Testis (tissue), 2 donors: ENCODE measurements at regions not wholly inside any gene's neighbourhood (a gene's known extent, or its start where the extent isn't known, plus 50 kb on each side); places are given as distances from the start of the nearest gene placed in this dataset.

Experiments
- DNase-seq: peaks from one replicate; pipeline ENCODE4 v3.0.0-alpha.2; 2019
- H3K27ac ChIP-seq, 2 donors: fragments of 200-600 bp; sonication (generic); one replicate each; pipeline ENCODE4 v1.5.1; 2019
- H3K27me3 ChIP-seq: fragments of 200-600 bp; sonication (generic); one replicate; pipeline ENCODE4 v1.5.1; 2019
- H3K36me3 ChIP-seq: fragments of 200-600 bp; sonication (generic); one replicate; pipeline ENCODE4 v1.5.1; 2017; ENCODE audit warnings: low read depth; ENCODE audit errors: missing control alignments
- H3K4me1 ChIP-seq: fragments of 200-600 bp; sonication (generic); one replicate; pipeline ENCODE4 v1.5.1; 2019
- H3K4me3 ChIP-seq, 2 donors: fragments of 200-600 bp; sonication (generic); one replicate each; pipeline ENCODE4 v1.5.1; 2017 to 2019
- H3K9me3 ChIP-seq: fragments of 200-600 bp; sonication (generic); one replicate; pipeline ENCODE4 v1.5.1; 2017
- POLR2A ChIP-seq: fragments of 450-650 bp; IDR thresholded peaks from one replicate; pipeline ENCODE4 v1.6.1; 2017; ENCODE audit warnings: antibody characterized with exemption, mild to moderate bottlenecking, moderate library complexity
- WGBS, 2 donors: methylation state at CpG; one replicate each; pipeline ENCODE4 v1.1.5; 2018; 5-methylcytosine and 5-hydroxymethylcytosine counted together
- intact Hi-C: fragments of 100-400 bp; cut with DNase I; formaldehyde crosslinking; loops from one replicate; pipeline ENCODE4 v1.15.1; 2023; ENCODE audit warnings: low total_unique reads
- TF ChIP-seq, protein P1 (sequence below), 3 experiments: fragments of 450-650 bp in 2 of 3; fragments of 200-600 bp in 1 of 3; sonication (generic) in 1 of 3; IDR thresholded peaks; one replicate each; pipeline ENCODE4 v1.5.1; 2016 to 2019; ENCODE audit warnings: antibody characterized with exemption in 3 of 3, mild to moderate bottlenecking in 2 of 3, moderate library complexity in 1 of 3

DNA sequence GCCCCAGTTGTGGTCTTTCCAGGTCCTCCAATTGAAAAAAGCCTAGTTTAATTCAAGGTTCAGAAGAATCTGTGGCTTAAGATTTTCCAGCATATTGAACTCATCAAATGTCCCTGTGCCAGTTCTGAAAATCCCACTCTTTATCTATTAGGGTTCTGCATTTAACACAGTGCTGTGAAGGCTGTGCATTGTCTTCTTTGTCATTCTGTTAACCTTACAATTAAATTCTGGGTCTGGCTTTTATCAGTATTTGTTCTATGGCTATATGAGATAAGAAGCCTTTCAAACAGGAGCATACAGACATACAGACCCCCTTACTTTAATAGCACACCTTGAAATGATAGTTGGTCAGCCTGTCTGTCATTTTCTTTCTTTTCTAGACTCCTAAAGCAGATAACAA, 362.1 kb upstream of the DACH1 start:
- H3K9me3 ChIP-seq = no peaks in the 10 kb centered on the region
- H3K36me3 ChIP-seq = no peaks in the 10 kb centered on the region
- no peak overlapping the region for H3K4me3 ChIP-seq
- no peaks in the 10 kb centered on the region for H3K27me3 ChIP-seq
- no peak for TF ChIP-seq POLR2A
- TF ChIP-seq, protein P1, sequence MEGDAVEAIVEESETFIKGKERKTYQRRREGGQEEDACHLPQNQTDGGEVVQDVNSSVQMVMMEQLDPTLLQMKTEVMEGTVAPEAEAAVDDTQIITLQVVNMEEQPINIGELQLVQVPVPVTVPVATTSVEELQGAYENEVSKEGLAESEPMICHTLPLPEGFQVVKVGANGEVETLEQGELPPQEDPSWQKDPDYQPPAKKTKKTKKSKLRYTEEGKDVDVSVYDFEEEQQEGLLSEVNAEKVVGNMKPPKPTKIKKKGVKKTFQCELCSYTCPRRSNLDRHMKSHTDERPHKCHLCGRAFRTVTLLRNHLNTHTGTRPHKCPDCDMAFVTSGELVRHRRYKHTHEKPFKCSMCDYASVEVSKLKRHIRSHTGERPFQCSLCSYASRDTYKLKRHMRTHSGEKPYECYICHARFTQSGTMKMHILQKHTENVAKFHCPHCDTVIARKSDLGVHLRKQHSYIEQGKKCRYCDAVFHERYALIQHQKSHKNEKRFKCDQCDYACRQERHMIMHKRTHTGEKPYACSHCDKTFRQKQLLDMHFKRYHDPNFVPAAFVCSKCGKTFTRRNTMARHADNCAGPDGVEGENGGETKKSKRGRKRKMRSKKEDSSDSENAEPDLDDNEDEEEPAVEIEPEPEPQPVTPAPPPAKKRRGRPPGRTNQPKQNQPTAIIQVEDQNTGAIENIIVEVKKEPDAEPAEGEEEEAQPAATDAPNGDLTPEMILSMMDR (IDR thresholded peaks at IDR 0.05) = no peak
- H3K27ac ChIP-seq = no peak overlapping the region
- intact Hi-C loops = no loop called here
- no peak for DNase-seq
- no peaks in the 10 kb centered on the region for H3K4me1 ChIP-seq

DNA sequence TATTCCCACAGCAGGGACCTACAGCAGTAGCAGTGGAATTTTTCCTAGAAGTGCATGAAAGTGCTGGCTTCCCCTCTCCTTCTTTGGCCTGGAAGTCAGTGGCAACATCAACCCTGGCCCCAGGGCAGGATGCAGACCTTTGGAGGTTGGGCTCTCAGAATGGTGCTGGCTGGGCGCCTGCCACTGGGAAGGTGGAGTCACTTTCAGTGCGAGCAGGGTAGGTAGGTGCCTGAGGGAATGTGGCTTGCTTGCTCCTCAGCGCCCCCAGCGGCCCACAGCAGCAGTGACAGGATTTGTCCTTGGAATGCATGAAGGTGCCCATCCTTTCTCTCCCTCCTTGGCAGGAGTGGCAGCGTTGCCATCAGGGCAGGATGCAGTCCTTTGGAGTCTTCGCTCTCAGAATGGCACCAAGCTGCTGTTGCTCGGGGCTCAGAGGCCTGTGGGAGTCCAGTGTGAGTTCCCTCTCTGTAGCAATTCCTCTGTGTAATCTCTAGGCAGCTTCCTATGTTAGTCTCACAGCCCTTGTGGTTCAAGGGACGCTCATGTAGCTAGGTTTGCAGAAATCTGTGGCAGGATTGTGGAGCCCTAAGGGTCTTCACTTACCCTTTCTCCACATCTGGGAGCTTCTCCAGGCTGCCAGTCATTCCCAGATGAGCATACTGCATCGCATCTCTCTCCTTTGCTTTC, 354.4 kb upstream of the DACH1 start:
- peak; percentile 57 for DNase-seq
- intact Hi-C loops = no loop called here

DNA sequence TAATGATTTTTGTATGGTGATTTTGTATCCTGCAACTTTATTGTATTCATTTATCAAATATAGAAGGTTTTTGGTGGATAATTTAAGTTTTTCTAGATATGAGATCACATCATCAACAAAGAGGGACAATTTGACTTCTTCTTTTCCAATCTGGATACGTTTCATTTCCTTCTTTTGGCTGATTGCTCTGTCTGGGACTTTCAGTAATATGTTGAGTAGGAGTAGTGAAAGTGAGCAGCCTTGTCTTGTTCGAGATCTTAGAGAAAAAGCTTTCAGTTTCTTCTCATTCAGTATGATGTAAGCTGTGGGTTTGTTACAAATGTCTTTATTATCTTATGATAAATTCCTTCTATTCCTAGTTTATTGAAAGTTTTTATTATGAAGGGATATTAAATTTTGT, 352.0 kb upstream of the DACH1 start:
- DNase-seq = no peak
- Histone ChIP-seq H3K36me3 (no peaks in the 10 kb centered on the region), H3K4me3 (no peak overlapping the region), H3K9me3 (no peaks in the 10 kb centered on the region), H3K4me1 (no peaks in the 10 kb centered on the region), H3K27ac (no peak overlapping the region), H3K27me3 (no peaks in the 10 kb centered on the region)
- 60 to 63% methylated on average over 2 of the region's 2 CpGs for WGBS, 2 donors
- TF ChIP-seq, protein P1 (IDR thresholded peaks at IDR 0.05) = no peak
- no peak for TF ChIP-seq POLR2A
- intact Hi-C loops = no loop called here

More for the DNA sequence above, 354.4 kb upstream of the DACH1 start:
- Histone ChIP-seq H3K4me1 (no peaks in the 10 kb centered on the region), H3K4me3 (no peak overlapping the region), H3K36me3 (no peaks in the 10 kb centered on the region), H3K27ac (no peak overlapping the region), H3K27me3 (no peaks in the 10 kb centered on the region), H3K9me3 (no peaks in the 10 kb centered on the region)
- TF ChIP-seq POLR2A = no peak
- TF ChIP-seq, protein P1 (IDR thresholded peaks at IDR 0.05) = peak in 2 of 3 experiments; percentile 38 to 65
- 51 to 62% methylated on average over 4 to 9 of the region's 9 CpGs for WGBS, 2 donors

DNA sequence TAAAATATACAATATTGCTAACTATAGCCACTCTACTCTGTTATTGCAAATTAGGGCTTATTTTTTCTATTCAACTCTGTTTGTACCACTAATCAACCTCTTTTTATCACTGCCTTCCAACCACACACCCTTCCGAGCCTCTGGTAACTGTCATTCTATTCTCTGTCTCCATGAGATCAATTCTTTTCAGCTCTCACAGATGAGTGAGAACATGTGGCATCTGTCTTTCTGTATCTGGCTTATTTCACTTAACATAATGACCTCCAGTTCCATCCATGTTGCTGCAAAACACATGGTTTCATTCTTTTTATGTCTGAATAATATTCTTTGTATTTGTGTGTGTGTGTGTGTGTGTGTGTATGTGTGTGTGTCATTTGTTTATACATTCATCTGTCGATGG, 350.1 kb upstream of the DACH1 start:
- DNase-seq = no peak
- Histone ChIP-seq H3K4me3 (no peak overlapping the region), H3K4me1 (no peaks in the 10 kb centered on the region), H3K36me3 (no peaks in the 10 kb centered on the region), H3K27ac (no peak overlapping the region), H3K9me3 (no peaks in the 10 kb centered on the region), H3K27me3 (no peaks in the 10 kb centered on the region)
- intact Hi-C loops = no loop called here
- WGBS, 2 donors = 82 to 84% methylated on average over 2 of the region's 2 CpGs
- TF ChIP-seq POLR2A = no peak
- TF ChIP-seq, protein P1 (IDR thresholded peaks at IDR 0.05) = no peak

DNA sequence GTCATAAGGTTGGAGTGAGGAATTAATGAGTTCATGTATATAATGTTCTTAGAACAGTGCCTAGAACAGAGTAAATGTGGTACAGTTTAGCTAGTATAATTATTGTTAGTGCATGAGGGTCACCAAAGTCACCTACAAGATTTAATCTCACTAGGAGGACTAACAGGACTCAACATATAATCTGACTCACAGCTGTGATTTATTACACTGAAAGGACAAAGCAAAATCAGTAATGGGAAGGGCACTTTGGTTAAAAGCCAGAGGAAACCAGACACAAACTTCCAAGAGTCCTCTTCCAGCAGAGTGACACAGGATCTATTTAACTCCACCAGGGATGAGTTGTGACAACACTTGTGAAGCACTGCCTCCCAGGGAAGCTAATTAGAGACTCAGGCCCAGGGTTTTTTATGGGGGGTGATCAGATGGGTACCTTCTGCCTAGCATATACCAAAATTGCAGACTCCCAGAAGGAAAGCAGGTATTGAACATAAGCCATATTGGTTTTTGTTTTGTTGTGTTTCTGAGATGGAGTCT, 341.2 kb upstream of the DACH1 start:
- Histone ChIP-seq H3K4me3 (no peak overlapping the region), H3K27me3 (no peaks in the 10 kb centered on the region), H3K27ac (no peak overlapping the region), H3K4me1 (no peaks in the 10 kb centered on the region), H3K9me3 (no peaks in the 10 kb centered on the region), H3K36me3 (no peaks in the 10 kb centered on the region)
- no peak for TF ChIP-seq POLR2A
- TF ChIP-seq, protein P1 (IDR thresholded peaks at IDR 0.05) = no peak
- no peak for DNase-seq
- intact Hi-C loops = no loop called here
